ENCODE measurements at regions not wholly inside any gene's neighbourhood (a gene's known extent, or its start where the extent isn't known, plus 50 kb on each side); places are given as distances from the start of the nearest gene placed in this dataset.

DNA sequence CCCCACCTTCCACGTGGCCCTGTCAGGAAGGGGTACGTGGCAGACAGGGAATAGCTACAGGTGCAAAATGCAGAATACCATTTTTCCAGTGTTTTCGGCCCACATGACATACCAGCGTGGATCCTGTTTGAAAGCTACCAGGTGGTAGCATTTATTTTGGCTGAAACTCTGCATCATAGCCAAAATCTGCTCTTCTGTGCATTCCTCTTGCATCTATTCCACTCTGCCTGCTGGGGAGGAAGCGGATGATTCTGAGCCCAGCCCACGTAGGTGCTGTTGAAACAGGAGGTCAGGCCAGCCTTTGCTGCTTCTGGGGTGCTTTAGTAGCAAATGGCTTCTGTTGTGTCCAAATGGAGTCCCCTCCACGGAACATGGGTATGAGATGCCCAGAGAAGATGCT lies 670.9 kb upstream of the EEF2KMT start:
- TF ChIP-seq, protein P1, sequence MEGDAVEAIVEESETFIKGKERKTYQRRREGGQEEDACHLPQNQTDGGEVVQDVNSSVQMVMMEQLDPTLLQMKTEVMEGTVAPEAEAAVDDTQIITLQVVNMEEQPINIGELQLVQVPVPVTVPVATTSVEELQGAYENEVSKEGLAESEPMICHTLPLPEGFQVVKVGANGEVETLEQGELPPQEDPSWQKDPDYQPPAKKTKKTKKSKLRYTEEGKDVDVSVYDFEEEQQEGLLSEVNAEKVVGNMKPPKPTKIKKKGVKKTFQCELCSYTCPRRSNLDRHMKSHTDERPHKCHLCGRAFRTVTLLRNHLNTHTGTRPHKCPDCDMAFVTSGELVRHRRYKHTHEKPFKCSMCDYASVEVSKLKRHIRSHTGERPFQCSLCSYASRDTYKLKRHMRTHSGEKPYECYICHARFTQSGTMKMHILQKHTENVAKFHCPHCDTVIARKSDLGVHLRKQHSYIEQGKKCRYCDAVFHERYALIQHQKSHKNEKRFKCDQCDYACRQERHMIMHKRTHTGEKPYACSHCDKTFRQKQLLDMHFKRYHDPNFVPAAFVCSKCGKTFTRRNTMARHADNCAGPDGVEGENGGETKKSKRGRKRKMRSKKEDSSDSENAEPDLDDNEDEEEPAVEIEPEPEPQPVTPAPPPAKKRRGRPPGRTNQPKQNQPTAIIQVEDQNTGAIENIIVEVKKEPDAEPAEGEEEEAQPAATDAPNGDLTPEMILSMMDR (IDR thresholded peaks at IDR 0.05; ENCODE audit: control extremely low read depth, extremely low read depth) = no peak
- 76 to 83% methylated on average over 7 of the region's 7 CpGs for WGBS, 2 donors
- ATAC-seq (ENCODE audit: insufficient read depth, low FRiP score) = no peak

DNA sequence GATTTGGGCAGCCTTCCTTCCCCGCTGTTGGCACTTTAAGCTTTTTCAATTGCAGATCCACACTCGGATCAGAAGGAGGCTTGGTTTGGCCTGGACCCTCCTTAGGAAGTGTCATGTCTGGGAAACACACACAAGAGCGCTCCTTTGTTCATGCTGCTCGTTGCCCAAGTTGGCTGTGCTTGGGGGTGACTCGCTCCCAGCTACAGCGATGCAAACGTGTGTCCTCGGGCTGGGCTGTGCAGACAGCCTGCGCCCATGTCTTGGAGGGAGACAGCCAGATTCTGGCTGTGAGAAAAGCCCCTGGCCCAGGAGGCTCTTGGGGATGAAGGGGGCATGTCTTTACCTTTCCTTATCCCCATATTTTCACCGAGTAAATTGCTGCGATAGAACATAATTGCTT lies 665.6 kb upstream of the EEF2KMT start:
- H3K27me3 ChIP-seq (ENCODE audit: control insufficient read depth in 3 of 3, insufficient read depth in 3 of 3, low read length in 2 of 3) = no peaks in the 10 kb centered on the region
- H3K4me1 ChIP-seq (ENCODE audit: control insufficient read depth in 5 of 5, insufficient read depth in 5 of 5, low read length in 5 of 5) = no peaks in the 10 kb centered on the region
- H3K27ac ChIP-seq (ENCODE audit: low read depth in 1 of 2, low read length in 1 of 2) = no peak overlapping the region
- H3K9me3 ChIP-seq (ENCODE audit: control insufficient read depth in 4 of 4, insufficient read depth in 3 of 4, low read length in 3 of 4) = no peaks in the 10 kb centered on the region
- no peak overlapping the region for H3K4me3 ChIP-seq
- no peaks in the 10 kb centered on the region for H3K36me3 ChIP-seq (ENCODE audit: control insufficient read depth in 4 of 4, insufficient read depth in 4 of 4, low read length in 4 of 4)
- ATAC-seq (ENCODE audit: insufficient read depth, low FRiP score) (no peak), DNase-seq (no peak)
- WGBS, 2 donors = 69 to 72% methylated on average over 11 of the region's 11 CpGs
- TF ChIP-seq, protein P1 (IDR thresholded peaks at IDR 0.05; ENCODE audit: control extremely low read depth, extremely low read depth) = no peak
- H3K9ac ChIP-seq (ENCODE audit: insufficient read depth in 1 of 2, low read length in 2 of 2) = no peak overlapping the region

More for the DNA sequence above, 670.9 kb upstream of the EEF2KMT start:
- H3K9ac ChIP-seq (ENCODE audit: insufficient read depth in 1 of 2, low read length in 2 of 2) = no peak overlapping the region
- no peak for DNase-seq
- no peaks in the 10 kb centered on the region for H3K36me3 ChIP-seq (ENCODE audit: control insufficient read depth in 4 of 4, insufficient read depth in 4 of 4, low read length in 4 of 4)
- no peaks in the 10 kb centered on the region for H3K4me1 ChIP-seq (ENCODE audit: control insufficient read depth in 5 of 5, insufficient read depth in 5 of 5, low read length in 5 of 5)
- H3K4me3 ChIP-seq = no peak overlapping the region
- H3K9me3 ChIP-seq (ENCODE audit: control insufficient read depth in 4 of 4, insufficient read depth in 3 of 4, low read length in 3 of 4) = peaks cover 0 to 4% (median 0%) of the 10 kb centered on the region in 4 donors
- no peaks in the 10 kb centered on the region for H3K27me3 ChIP-seq (ENCODE audit: control insufficient read depth in 3 of 3, insufficient read depth in 3 of 3, low read length in 2 of 3)
- H3K27ac ChIP-seq (ENCODE audit: low read depth in 1 of 2, low read length in 1 of 2) = no peak overlapping the region

DNA sequence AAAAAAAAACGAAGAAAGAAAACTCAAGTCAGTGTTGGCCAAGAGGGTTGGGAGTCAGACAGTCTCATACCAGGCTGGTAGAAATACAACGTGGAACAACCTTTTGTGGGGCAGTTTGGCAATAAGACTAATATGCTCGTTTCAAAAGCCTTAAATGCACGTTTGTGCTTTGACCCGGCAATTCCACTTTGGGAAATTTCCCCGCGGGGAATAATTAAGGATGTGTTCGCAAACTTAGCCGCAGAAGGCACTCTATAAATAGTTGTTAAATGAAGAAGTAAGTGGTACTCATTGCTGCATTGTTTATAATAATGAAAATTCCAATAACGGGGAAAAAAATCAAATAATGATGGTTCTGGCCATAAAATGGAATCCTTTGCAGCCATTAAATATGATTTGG lies 664.8 kb upstream of the EEF2KMT start:
- TF ChIP-seq, protein P1 (IDR thresholded peaks at IDR 0.05; ENCODE audit: control extremely low read depth, extremely low read depth) = no peak
- DNase-seq = no peak
- Histone ChIP-seq H3K27ac (ENCODE audit: low read depth in 1 of 2, low read length in 1 of 2) (no peak overlapping the region), H3K9ac (ENCODE audit: insufficient read depth in 1 of 2, low read length in 2 of 2) (no peak overlapping the region), H3K36me3 (ENCODE audit: control insufficient read depth in 4 of 4, insufficient read depth in 4 of 4, low read length in 4 of 4) (no peaks in the 10 kb centered on the region), H3K4me1 (ENCODE audit: control insufficient read depth in 5 of 5, insufficient read depth in 5 of 5, low read length in 5 of 5) (no peaks in the 10 kb centered on the region), H3K9me3 (ENCODE audit: control insufficient read depth in 4 of 4, insufficient read depth in 3 of 4, low read length in 3 of 4) (no peaks in the 10 kb centered on the region), H3K4me3 (no peak overlapping the region), H3K27me3 (ENCODE audit: control insufficient read depth in 3 of 3, insufficient read depth in 3 of 3, low read length in 2 of 3) (no peaks in the 10 kb centered on the region)
- WGBS, 2 donors = 81 to 87% methylated on average over 10 of the region's 10 CpGs
- no peak for ATAC-seq (ENCODE audit: insufficient read depth, low FRiP score)

DNA sequence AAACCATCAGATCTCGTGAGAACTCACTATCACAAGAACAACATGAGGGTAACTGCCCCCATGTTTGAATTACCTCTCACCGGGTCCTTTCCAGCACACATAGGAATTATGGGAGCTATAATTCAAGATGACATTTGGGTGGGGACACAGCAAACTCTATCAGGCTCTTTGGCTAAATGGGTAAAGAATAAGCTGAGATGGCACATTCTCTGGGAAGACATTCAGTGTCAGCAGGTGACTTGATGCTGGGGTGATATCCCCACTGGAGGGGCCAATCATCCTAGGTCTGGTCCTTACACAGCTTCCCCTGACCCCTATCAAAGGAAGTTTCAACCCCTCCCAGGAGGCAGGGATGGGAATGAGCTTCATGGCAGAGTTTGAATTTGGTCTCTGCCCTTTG lies 664.0 kb upstream of the EEF2KMT start:
- WGBS, 2 donors = 78 to 82% methylated on average over 2 of the region's 2 CpGs
- Histone ChIP-seq H3K27me3 (ENCODE audit: control insufficient read depth in 3 of 3, insufficient read depth in 3 of 3, low read length in 2 of 3) (no peaks in the 10 kb centered on the region), H3K36me3 (ENCODE audit: control insufficient read depth in 4 of 4, insufficient read depth in 4 of 4, low read length in 4 of 4) (no peaks in the 10 kb centered on the region), H3K9ac (ENCODE audit: insufficient read depth in 1 of 2, low read length in 2 of 2) (no peak overlapping the region), H3K4me3 (no peak overlapping the region), H3K9me3 (ENCODE audit: control insufficient read depth in 4 of 4, insufficient read depth in 3 of 4, low read length in 3 of 4) (no peaks in the 10 kb centered on the region), H3K4me1 (ENCODE audit: control insufficient read depth in 5 of 5, insufficient read depth in 5 of 5, low read length in 5 of 5) (no peaks in the 10 kb centered on the region), H3K27ac (ENCODE audit: low read depth in 1 of 2, low read length in 1 of 2) (no peak overlapping the region)
- TF ChIP-seq, protein P1 (IDR thresholded peaks at IDR 0.05; ENCODE audit: control extremely low read depth, extremely low read depth) = no peak
- DNase-seq (no peak), ATAC-seq (ENCODE audit: insufficient read depth, low FRiP score) (no peak)

All from lung (tissue), 11 donors.